Peyer's patch (tissue), 4 donors: ENCODE measurements at regions not wholly inside any gene's neighbourhood (a gene's known extent, or its start where the extent isn't known, plus 50 kb on each side); places are given as distances from the start of the nearest gene placed in this dataset.

Experiments used
- DNase-seq, 3 donors: peaks; one replicate each; pipeline ENCODE4 v3.0.0-alpha.2; 2017 to 2019
- H3K27ac ChIP-seq, 4 donors: fragments of 200-600 bp; sonication (generic); one replicate each; pipeline ENCODE4 v1.5.1; 2016 to 2019
- H3K27me3 ChIP-seq, 2 donors: fragments of 200-600 bp; sonication (generic); one replicate each; pipeline ENCODE4 v1.5.1; 2019
- H3K36me3 ChIP-seq, 3 donors: fragments of 200-600 bp; sonication (generic); one replicate each; pipeline ENCODE4 v1.5.1; 2016 to 2019
- H3K4me1 ChIP-seq, 4 donors: fragments of 200-600 bp; sonication (generic); one replicate each; pipeline ENCODE4 v1.5.1; 2016 to 2019
- H3K4me3 ChIP-seq, 4 donors: fragments of 200-600 bp; sonication (generic); 1 replicate in 3 of 4; 2 replicates in 1 of 4; pipeline ENCODE4 v1.5.1; 2016 to 2019; ENCODE audit warnings: mild to moderate bottlenecking in 1 of 4
- H3K9me3 ChIP-seq, 4 donors: fragments of 200-600 bp; sonication (generic); one replicate each; pipeline ENCODE4 v1.5.1; 2016 to 2019; ENCODE audit warnings: mild to moderate bottlenecking in 1 of 4
- POLR2A ChIP-seq, 2 donors: fragments of 450-650 bp; IDR thresholded peaks; one replicate each; pipeline ENCODE4 v1.5.1; 2017; ENCODE audit warnings: antibody characterized with exemption in 2 of 2, mild to moderate bottlenecking in 2 of 2, moderate library complexity in 2 of 2
- TF ChIP-seq, protein P1 (sequence below), 6 experiments: fragments of 450-650 bp in 4 of 6; fragments of 200-600 bp in 2 of 6; sonication (generic) in 1 of 6; IDR thresholded peaks; one replicate each; pipeline ENCODE4 v1.5.1; 2017 to 2019; ENCODE audit warnings: antibody characterized with exemption in 6 of 6, mild to moderate bottlenecking in 3 of 6, moderate library complexity in 1 of 6

DNA sequence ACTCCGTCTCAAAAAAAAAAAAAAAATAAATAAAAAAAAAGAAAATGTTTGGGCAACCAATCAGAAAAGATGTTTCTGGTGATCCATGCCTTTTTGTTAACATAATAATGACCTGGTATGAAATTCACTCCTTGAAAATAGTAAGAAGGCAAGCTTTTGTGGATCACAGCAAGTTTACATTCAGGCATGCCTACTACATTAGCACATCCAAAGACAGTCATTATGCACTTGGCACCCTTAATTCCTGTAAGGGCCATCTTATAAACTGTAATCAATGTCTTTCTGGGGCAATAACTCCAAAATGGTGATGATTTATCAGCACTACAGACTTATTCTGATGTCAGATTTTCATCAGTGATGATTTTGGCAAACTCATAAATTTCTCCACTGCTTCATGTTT lies 1871.6 kb upstream of the AGA start:
- Histone ChIP-seq H3K27me3 (no peaks in the 10 kb centered on the region), H3K4me1 (no peaks in the 10 kb centered on the region), H3K4me3 (no peak overlapping the region), H3K36me3 (no peaks in the 10 kb centered on the region), H3K9me3 (no peaks in the 10 kb centered on the region), H3K27ac (no peak overlapping the region)
- TF ChIP-seq POLR2A (IDR thresholded peaks at IDR 0.05), result no peak
- DNase-seq, result no peak

DNA sequence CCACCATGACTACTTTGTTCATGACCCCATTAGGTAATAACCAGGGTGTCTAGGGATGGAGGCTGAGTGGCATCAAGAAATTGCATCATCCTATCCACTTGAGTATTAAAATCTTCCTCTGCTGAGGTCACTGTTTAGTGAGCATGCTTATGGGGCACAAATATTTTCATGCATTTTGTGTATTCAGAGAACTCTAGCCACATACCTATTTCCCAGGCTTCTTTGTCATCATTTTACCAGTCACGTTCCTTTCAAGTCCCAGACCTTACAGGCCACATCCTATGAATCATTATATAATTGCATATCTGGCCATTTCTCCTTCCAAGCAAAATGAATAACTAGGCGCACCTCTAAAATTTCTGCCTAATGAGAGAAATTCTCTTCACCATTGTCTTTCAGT lies 1882.9 kb upstream of the AGA start:
- Histone ChIP-seq H3K4me3 (no peak overlapping the region), H3K4me1 (no peaks in the 10 kb centered on the region), H3K27ac (no peak overlapping the region), H3K36me3 (no peaks in the 10 kb centered on the region), H3K9me3 (no peaks in the 10 kb centered on the region), H3K27me3 (no peaks in the 10 kb centered on the region)
- no peak for DNase-seq
- no peak for TF ChIP-seq POLR2A (IDR thresholded peaks at IDR 0.05)
- TF ChIP-seq, protein P1, sequence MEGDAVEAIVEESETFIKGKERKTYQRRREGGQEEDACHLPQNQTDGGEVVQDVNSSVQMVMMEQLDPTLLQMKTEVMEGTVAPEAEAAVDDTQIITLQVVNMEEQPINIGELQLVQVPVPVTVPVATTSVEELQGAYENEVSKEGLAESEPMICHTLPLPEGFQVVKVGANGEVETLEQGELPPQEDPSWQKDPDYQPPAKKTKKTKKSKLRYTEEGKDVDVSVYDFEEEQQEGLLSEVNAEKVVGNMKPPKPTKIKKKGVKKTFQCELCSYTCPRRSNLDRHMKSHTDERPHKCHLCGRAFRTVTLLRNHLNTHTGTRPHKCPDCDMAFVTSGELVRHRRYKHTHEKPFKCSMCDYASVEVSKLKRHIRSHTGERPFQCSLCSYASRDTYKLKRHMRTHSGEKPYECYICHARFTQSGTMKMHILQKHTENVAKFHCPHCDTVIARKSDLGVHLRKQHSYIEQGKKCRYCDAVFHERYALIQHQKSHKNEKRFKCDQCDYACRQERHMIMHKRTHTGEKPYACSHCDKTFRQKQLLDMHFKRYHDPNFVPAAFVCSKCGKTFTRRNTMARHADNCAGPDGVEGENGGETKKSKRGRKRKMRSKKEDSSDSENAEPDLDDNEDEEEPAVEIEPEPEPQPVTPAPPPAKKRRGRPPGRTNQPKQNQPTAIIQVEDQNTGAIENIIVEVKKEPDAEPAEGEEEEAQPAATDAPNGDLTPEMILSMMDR (IDR thresholded peaks at IDR 0.05), result no peak

DNA sequence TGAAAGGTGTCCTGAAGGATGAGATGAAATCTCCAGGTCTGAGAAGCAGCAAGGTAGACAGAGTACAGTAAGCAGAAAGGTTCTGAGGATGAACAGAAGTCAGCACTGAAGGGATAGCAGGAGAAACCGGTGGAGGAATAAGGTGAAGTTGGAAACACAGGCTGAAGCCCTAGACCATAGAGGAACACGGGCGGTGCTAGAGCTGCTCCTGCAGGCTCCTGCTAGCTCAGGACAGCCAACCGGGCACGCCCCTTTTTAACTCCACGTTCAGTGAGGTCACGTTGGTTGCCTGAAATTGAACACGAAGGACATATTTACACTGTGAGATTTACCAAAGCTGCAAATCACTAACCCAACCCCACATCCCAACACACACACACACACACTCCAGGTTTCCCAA lies 1886.4 kb upstream of the AGA start:
- no peak for DNase-seq

DNA sequence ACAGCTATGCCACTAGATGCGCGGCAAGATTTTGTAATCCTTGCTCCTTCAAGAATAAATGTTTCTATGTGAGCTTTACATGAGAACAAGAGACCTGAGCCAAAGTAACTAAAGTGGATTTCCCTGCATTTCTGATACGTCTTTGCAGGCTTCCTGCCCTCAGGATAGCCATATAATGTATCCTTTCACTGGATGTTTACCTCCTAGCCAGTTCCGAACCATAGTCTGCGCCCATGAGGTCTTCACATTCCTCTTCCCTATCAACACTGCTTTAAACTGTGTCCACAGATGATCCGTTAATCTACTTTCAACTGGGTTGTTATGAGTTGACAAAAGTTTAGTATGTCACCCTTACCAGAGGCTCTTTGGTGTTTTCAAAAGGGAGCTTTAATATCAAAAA lies 1889.1 kb upstream of the AGA start:
- H3K9me3 ChIP-seq, result no peaks in the 10 kb centered on the region
- TF ChIP-seq, protein P1 (IDR thresholded peaks at IDR 0.05), result no peak
- no peak for TF ChIP-seq POLR2A (IDR thresholded peaks at IDR 0.05)
- H3K27ac ChIP-seq, result no peak overlapping the region
- no peaks in the 10 kb centered on the region for H3K36me3 ChIP-seq
- no peaks in the 10 kb centered on the region for H3K4me1 ChIP-seq
- H3K4me3 ChIP-seq, result no peak overlapping the region
- no peaks in the 10 kb centered on the region for H3K27me3 ChIP-seq
- no peak for DNase-seq

More for the DNA sequence above, 1886.4 kb upstream of the AGA start:
- Histone ChIP-seq H3K9me3 (no peaks in the 10 kb centered on the region), H3K4me1 (no peaks in the 10 kb centered on the region), H3K27me3 (no peaks in the 10 kb centered on the region), H3K27ac (no peak overlapping the region), H3K36me3 (no peaks in the 10 kb centered on the region), H3K4me3 (no peak overlapping the region)
- no peak for TF ChIP-seq POLR2A (IDR thresholded peaks at IDR 0.05)
- TF ChIP-seq, protein P1 (IDR thresholded peaks at IDR 0.05), result no peak

DNA sequence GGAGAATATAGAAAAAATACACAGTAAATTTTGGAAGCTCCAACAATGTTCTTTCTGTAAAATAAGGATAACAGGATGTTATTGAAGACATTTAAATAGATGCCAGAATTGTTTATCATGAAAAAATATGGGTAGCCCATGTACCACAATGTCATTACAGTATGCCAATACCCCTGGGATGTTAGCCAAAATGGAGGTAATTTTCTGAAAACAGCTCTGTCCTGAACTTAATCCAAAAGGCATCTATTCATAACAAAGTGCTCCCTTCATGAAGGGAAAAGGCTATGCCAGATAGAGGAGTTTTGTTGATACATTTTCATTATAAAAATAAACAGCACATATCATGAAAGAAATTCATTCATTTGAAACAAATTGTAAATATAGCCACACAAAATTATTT lies 1902.6 kb upstream of the AGA start:
- no peak overlapping the region for H3K4me3 ChIP-seq
- no peaks in the 10 kb centered on the region for H3K27me3 ChIP-seq
- no peak overlapping the region for H3K27ac ChIP-seq
- TF ChIP-seq, protein P1 (IDR thresholded peaks at IDR 0.05), result no peak
- TF ChIP-seq POLR2A (IDR thresholded peaks at IDR 0.05), result no peak
- no peak for DNase-seq
- H3K4me1 ChIP-seq, result no peaks in the 10 kb centered on the region
- H3K9me3 ChIP-seq, result no peaks in the 10 kb centered on the region
- no peaks in the 10 kb centered on the region for H3K36me3 ChIP-seq

DNA sequence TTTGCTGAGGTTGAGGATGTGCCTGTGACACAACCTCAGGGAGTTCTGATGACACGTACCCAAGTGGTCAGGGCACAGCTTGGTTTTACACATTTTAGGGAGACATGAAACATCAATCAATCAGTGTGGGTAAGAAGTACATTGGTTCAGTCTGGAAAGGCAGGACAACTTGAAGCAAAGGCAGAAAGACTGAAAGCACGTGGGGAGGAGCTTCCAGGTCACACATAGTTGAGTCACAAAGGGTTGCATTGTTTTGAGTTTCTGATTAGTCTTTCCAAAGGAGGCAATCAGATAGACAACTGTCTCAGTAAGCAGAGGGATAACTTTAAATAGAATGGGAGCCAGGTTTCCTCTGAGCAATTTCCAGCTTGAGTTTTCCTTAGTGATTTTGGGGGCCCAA lies 1910.0 kb upstream of the AGA start:
- H3K36me3 ChIP-seq, result no peaks in the 10 kb centered on the region
- no peaks in the 10 kb centered on the region for H3K27me3 ChIP-seq
- H3K27ac ChIP-seq, result no peak overlapping the region
- H3K9me3 ChIP-seq, result peaks cover 0 to 4% (median 0%) of the 10 kb centered on the region in 4 donors
- DNase-seq, result no peak
- TF ChIP-seq POLR2A (IDR thresholded peaks at IDR 0.05), result no peak
- TF ChIP-seq, protein P1 (IDR thresholded peaks at IDR 0.05), result no peak
- H3K4me3 ChIP-seq, result no peak overlapping the region
- H3K4me1 ChIP-seq, result no peaks in the 10 kb centered on the region
